ENCODE measurements at regions not wholly inside any gene's neighbourhood (a gene's known extent, or its start where the extent isn't known, plus 50 kb on each side); places are given as distances from the start of the nearest gene placed in this dataset.

- H3K36me3 ChIP-seq (ENCODE audit: insufficient read depth, low read length), result no peaks in the 10 kb centered on the region
- H3K9me2 ChIP-seq (ENCODE audit: insufficient read depth, low read length), result no peaks in the 10 kb centered on the region
- H2AFZ ChIP-seq (ENCODE audit: low read length), result no peak overlapping the region
- H3K4me3 ChIP-seq (ENCODE audit: low read depth, low read length, poor library complexity, severe bottlenecking), result no peak overlapping the region
- H4K20me1 ChIP-seq (ENCODE audit: insufficient read depth, low read length), result no peaks in the 10 kb centered on the region
- ChIA-PET POLR2A (no interaction called here), CTCF (ENCODE audit: unreplicated experiment) (no interaction called here)
- DNase-seq (ENCODE audit: low spot score), result no peak
- no peak overlapping the region for H3K27ac ChIP-seq (ENCODE audit: low read depth, low read length, poor library complexity, severe bottlenecking)
- no peaks in the 10 kb centered on the region for H3K4me1 ChIP-seq (ENCODE audit: insufficient read depth, low read length, poor library complexity, severe bottlenecking)
- no peak for TF ChIP-seq EZH2phosphoT487 (IDR thresholded peaks at IDR 0.05; ENCODE audit: borderline replicate concordance, low read depth, low read length)
- TF ChIP-seq CTCF (conservative IDR thresholded peaks at IDR 0.05; ENCODE audit: low read length), result no peak
- no TSS peak for BruUV-seq (replicated peaks)
- H3K9me3 ChIP-seq (ENCODE audit: low read length), result no peaks in the 10 kb centered on the region
- no peak overlapping the region for H3K4me2 ChIP-seq (ENCODE audit: low read length)
- intact Hi-C loops (cut with micrococcal nuclease; ENCODE audit: unreplicated experiment), result no loop called here
- no peaks in the 10 kb centered on the region for H3K79me2 ChIP-seq (ENCODE audit: insufficient read depth, low read depth, low read length)
Measured at GRCh38 chr7:63029207-63029522, 969.5 kb upstream of the ZNF722 start.

GRCh38 chr7:63030061-63030460, 968.6 kb upstream of the ZNF722 start:
- Histone ChIP-seq H3K9me2 (ENCODE audit: insufficient read depth, low read length) (no peaks in the 10 kb centered on the region), H2AFZ (ENCODE audit: low read length) (no peak overlapping the region), H3K4me3 (ENCODE audit: low read depth, low read length, poor library complexity, severe bottlenecking) (no peak overlapping the region), H3K36me3 (ENCODE audit: insufficient read depth, low read length) (no peaks in the 10 kb centered on the region), H4K20me1 (ENCODE audit: insufficient read depth, low read length) (no peaks in the 10 kb centered on the region), H3K27ac (ENCODE audit: low read depth, low read length, poor library complexity, severe bottlenecking) (no peak overlapping the region), H3K4me2 (ENCODE audit: low read length) (no peak overlapping the region), H3K9me3 (ENCODE audit: low read length) (no peaks in the 10 kb centered on the region), H3K79me2 (ENCODE audit: insufficient read depth, low read depth, low read length) (no peaks in the 10 kb centered on the region), H3K4me1 (ENCODE audit: insufficient read depth, low read length, poor library complexity, severe bottlenecking) (no peaks in the 10 kb centered on the region)
- ChIA-PET POLR2A (no interaction called here), CTCF (ENCODE audit: unreplicated experiment) (no interaction called here)
- TF ChIP-seq EZH2phosphoT487 (IDR thresholded peaks at IDR 0.05; ENCODE audit: borderline replicate concordance, low read depth, low read length) (no peak), CTCF (conservative IDR thresholded peaks at IDR 0.05; ENCODE audit: low read length) (no peak)
- intact Hi-C loops (cut with micrococcal nuclease; ENCODE audit: unreplicated experiment), result no loop called here
- no peak for DNase-seq (ENCODE audit: low spot score)
- BruUV-seq (replicated peaks), result no TSS peak

GRCh38 chr7:63031838-63032436, 966.7 kb upstream of the ZNF722 start:
- no peaks in the 10 kb centered on the region for H3K4me1 ChIP-seq (ENCODE audit: insufficient read depth, low read length, poor library complexity, severe bottlenecking)
- H3K36me3 ChIP-seq (ENCODE audit: insufficient read depth, low read length), result no peaks in the 10 kb centered on the region
- no peaks in the 10 kb centered on the region for H3K9me2 ChIP-seq (ENCODE audit: insufficient read depth, low read length)
- H3K4me3 ChIP-seq (ENCODE audit: low read depth, low read length, poor library complexity, severe bottlenecking), result no peak overlapping the region
- no peaks in the 10 kb centered on the region for H4K20me1 ChIP-seq (ENCODE audit: insufficient read depth, low read length)
- no peaks in the 10 kb centered on the region for H3K79me2 ChIP-seq (ENCODE audit: insufficient read depth, low read depth, low read length)
- no peak overlapping the region for H2AFZ ChIP-seq (ENCODE audit: low read length)
- ChIA-PET CTCF (ENCODE audit: unreplicated experiment) (no interaction called here), POLR2A (interaction anchor here (0.6 kb wide), 1 partner anchor 1163 kb away, joined by 3 read pairs; no protein-coding TSS in a partner anchor)
- intact Hi-C loops (cut with micrococcal nuclease; ENCODE audit: unreplicated experiment), result no loop called here
- H3K4me2 ChIP-seq (ENCODE audit: low read length), result no peak overlapping the region
- TF ChIP-seq CTCF (conservative IDR thresholded peaks at IDR 0.05; ENCODE audit: low read length) (no peak), EZH2phosphoT487 (IDR thresholded peaks at IDR 0.05; ENCODE audit: borderline replicate concordance, low read depth, low read length) (no peak)
- DNase-seq (ENCODE audit: low spot score), result no peak
- no TSS peak for BruUV-seq (replicated peaks)
- H3K27ac ChIP-seq (ENCODE audit: low read depth, low read length, poor library complexity, severe bottlenecking), result no peak overlapping the region
- H3K9me3 ChIP-seq (ENCODE audit: low read length), result no peaks in the 10 kb centered on the region
